GM06990 (cell line): ENCODE measurements at regions not wholly inside any gene's neighbourhood (a gene's known extent, or its start where the extent isn't known, plus 50 kb on each side); places are given as distances from the start of the nearest gene placed in this dataset.

Experiments used
- DNase-seq: peaks from one replicate; pipeline ENCODE4 v3.0.0-alpha.2; 2011; ENCODE audit not compliant: insufficient read length; ENCODE audit errors: extremely low read depth
- H3K27me3 ChIP-seq: replicated peaks from 2 replicates; pipeline ENCODE4 v1.6.0; 2011; ENCODE audit warnings: low read length; ENCODE audit not compliant: control insufficient read depth, insufficient read depth
- H3K36me3 ChIP-seq: 2 replicates; pipeline ENCODE4 v1.5.1; 2011; ENCODE audit warnings: low read length; ENCODE audit not compliant: control insufficient read depth, insufficient read depth
- H3K4me3 ChIP-seq: replicated peaks from 2 replicates; pipeline ENCODE4 v1.5.1; 2011; ENCODE audit warnings: low read depth, mild to moderate bottlenecking, control low read depth, low read length
- CTCF ChIP-seq: IDR thresholded peaks from 2 replicates; pipeline ENCODE4 v1.5.1; 2011; ENCODE audit warnings: low read length, control low read depth, mild to moderate bottlenecking, inconsistent platforms; ENCODE audit not compliant: insufficient read depth, poor library complexity, severe bottlenecking

GRCh38 chr2:236975766-236976165 is 109.9 kb upstream of the COPS8 start:
- no peak for TF ChIP-seq CTCF
- Histone ChIP-seq H3K4me3 (no peak overlapping the region), H3K27me3 (peaks cover 3% of the 10 kb centered on the region), H3K36me3 (no peaks in the 10 kb centered on the region)
- DNase-seq = no peak

- DNase-seq = no peak
- Histone ChIP-seq H3K4me3 (no peak overlapping the region), H3K36me3 (no peaks in the 10 kb centered on the region), H3K27me3 (peaks cover 3% of the 10 kb centered on the region)
- no peak for TF ChIP-seq CTCF
Measured at GRCh38 chr2:236976266-236977062, 109.2 kb upstream of the COPS8 start.

- no peaks in the 10 kb centered on the region for H3K36me3 ChIP-seq
- no peak for DNase-seq
- TF ChIP-seq CTCF = no peak
- no peak overlapping the region for H3K4me3 ChIP-seq
- H3K27me3 ChIP-seq = peaks cover 3% of the 10 kb centered on the region
Measured at GRCh38 chr2:236977063-236977851, 108.4 kb upstream of the COPS8 start.

GRCh38 chr2:236977852-236978398 is 107.8 kb upstream of the COPS8 start:
- no peak for DNase-seq
- H3K4me3 ChIP-seq = no peak overlapping the region
- no peaks in the 10 kb centered on the region for H3K36me3 ChIP-seq
- peaks cover 1% of the 10 kb centered on the region for H3K27me3 ChIP-seq
- no peak for TF ChIP-seq CTCF

GRCh38 chr2:236979664-236980063 is 106.0 kb upstream of the COPS8 start:
- DNase-seq = no peak
- Histone ChIP-seq H3K36me3 (no peaks in the 10 kb centered on the region), H3K4me3 (no peak overlapping the region), H3K27me3 (no peaks in the 10 kb centered on the region; the same call in none of the 2 replicates)
- TF ChIP-seq CTCF = no peak
